ENCODE measurements at regions not wholly inside any gene's neighbourhood (a gene's known extent, or its start where the extent isn't known, plus 50 kb on each side); places are given as distances from the start of the nearest gene placed in this dataset.
"Not testable (repeated sequence)": the region's sequence is repeated elsewhere in the genome, so short reads cannot be mapped to it uniquely, and the experiment has no call there.

GRCh38 chr5:34329611-34330108, 286.6 kb upstream of the C1QTNF3 start:
- DNase-seq = not testable (repeated sequence)

GRCh38 chr5:34331928-34332454, 289.0 kb upstream of the C1QTNF3 start:
- not testable (repeated sequence) for DNase-seq

GRCh38 chr5:34339408-34340001, 296.5 kb upstream of the C1QTNF3 start:
- DNase-seq = not testable (repeated sequence)

GRCh38 chr5:34354440-34354839, 301.7 kb upstream of the RAI14 start:
- DNase-seq = not testable (repeated sequence)

GRCh38 chr5:34371417-34371816, 284.7 kb upstream of the RAI14 start:
- not testable (repeated sequence) for DNase-seq

- DNase-seq = not testable (repeated sequence)
Measured at GRCh38 chr5:34371817-34372216, 284.3 kb upstream of the RAI14 start.

GRCh38 chr5:34372739-34373138, 283.4 kb upstream of the RAI14 start:
- not testable (repeated sequence) for DNase-seq

- not testable (repeated sequence) for DNase-seq
Measured at GRCh38 chr5:34377651-34378050, 278.5 kb upstream of the RAI14 start.

- DNase-seq = not testable (repeated sequence)
Measured at GRCh38 chr5:34378498-34378897, 277.6 kb upstream of the RAI14 start.

GRCh38 chr5:34388754-34389153, 267.4 kb upstream of the RAI14 start:
- not testable (repeated sequence) for DNase-seq

GRCh38 chr5:34409373-34409772, 246.8 kb upstream of the RAI14 start:
- DNase-seq = no peak

- no peak for DNase-seq
Measured at GRCh38 chr5:34410411-34411139, 245.6 kb upstream of the RAI14 start.

GRCh38 chr5:34411470-34412346, 244.4 kb upstream of the RAI14 start:
- no peak for DNase-seq

GRCh38 chr5:34412736-34413135, 243.4 kb upstream of the RAI14 start:
- DNase-seq = no peak

GRCh38 chr5:34415559-34416198, 240.4 kb upstream of the RAI14 start:
- no peak for DNase-seq

GRCh38 chr5:34416501-34417008, 239.6 kb upstream of the RAI14 start:
- no peak for DNase-seq

GRCh38 chr5:34420191-34420590, 235.9 kb upstream of the RAI14 start:
- DNase-seq = not testable (repeated sequence)

GRCh38 chr5:34436761-34437501, 219.2 kb upstream of the RAI14 start:
- DNase-seq = no peak

GRCh38 chr5:34439601-34440000, 216.5 kb upstream of the RAI14 start:
- DNase-seq = no peak

GRCh38 chr5:34441767-34442166, 214.4 kb upstream of the RAI14 start:
- DNase-seq = not testable (repeated sequence)

- no peak for DNase-seq
Measured at GRCh38 chr5:34447424-34447823, 208.7 kb upstream of the RAI14 start.

GRCh38 chr5:34449639-34450038, 206.5 kb upstream of the RAI14 start:
- no peak for DNase-seq
